ENCODE measurements at regions not wholly inside any gene's neighbourhood (a gene's known extent, or its start where the extent isn't known, plus 50 kb on each side); places are given as distances from the start of the nearest gene placed in this dataset.

GRCh38 chr14:26130690-26131089 is 467.1 kb downstream of the NOVA1 start:
- H3K4me2 ChIP-seq (ENCODE audit: insufficient read depth, low read length), result no peak overlapping the region
- ChIA-PET POLR2A (no interaction called here), CTCF (ENCODE audit: low intra/inter-chr PET ratio) (no interaction called here)
- no peaks in the 10 kb centered on the region for H3K27me3 ChIP-seq (ENCODE audit: control insufficient read depth in 2 of 2, insufficient read depth in 2 of 2, low read length in 2 of 2)
- DNase-seq (ENCODE audit: extremely low read depth in 1 of 4, low spot score in 3 of 4) (no peak), FAIRE-seq (no peak), ATAC-seq (no peak)
- in situ Hi-C loops (cut with MboI) (no loop called here), intact Hi-C loops (cut with micrococcal nuclease) (no loop called here)
- no peaks in the 10 kb centered on the region for H4K20me1 ChIP-seq (replicated peaks; ENCODE audit: control insufficient read depth, insufficient read depth, low read length)
- H3K4me1 ChIP-seq (replicated peaks in 1 of 2; ENCODE audit: control insufficient read depth in 2 of 2, insufficient read depth in 2 of 2, low read length in 2 of 2), result no peaks in the 10 kb centered on the region
- no peaks in the 10 kb centered on the region for H3K9me1 ChIP-seq (ENCODE audit: control insufficient read depth, insufficient read depth, low read length)
- TF ChIP-seq ARID2 (IDR thresholded peaks at IDR 0.05) (no peak), NCOA1 (IDR thresholded peaks at IDR 0.05; ENCODE audit: low read depth) (no peak), ZBTB8A (IDR thresholded peaks at IDR 0.05; ENCODE audit: partially characterized antibody) (no peak), ZNF354B (CRISPR knock-in tag; IDR thresholded peaks at IDR 0.05) (no peak), PHTF2 (CRISPR knock-in tag; IDR thresholded peaks at IDR 0.05) (no peak), CAMTA2 (CRISPR knock-in tag; conservative IDR thresholded peaks at IDR 0.05) (no peak), POLR2G (IDR thresholded peaks at IDR 0.05; ENCODE audit: low read depth, low read length) (no peak), ZNF830 (CRISPR knock-in tag; IDR thresholded peaks at IDR 0.05) (no peak), SIN3A (IDR thresholded peaks at IDR 0.05; ENCODE audit: borderline replicate concordance in 2 of 2, control insufficient read depth in 1 of 2, low read depth in 2 of 2, low read length in 2 of 2) (no peak), HDAC6 (IDR thresholded peaks at IDR 0.05; ENCODE audit: low read depth, low read length) (no peak), ZNF41 (CRISPR knock-in tag; conservative IDR thresholded peaks at IDR 0.05) (no peak), E2F1 (CRISPR knock-in tag; IDR thresholded peaks at IDR 0.05) (no peak), ATF7 (IDR thresholded peaks at IDR 0.05) (no peak), ZSCAN32 (CRISPR knock-in tag; IDR thresholded peaks at IDR 0.05) (no peak), ZBTB34 (CRISPR knock-in tag; IDR thresholded peaks at IDR 0.05) (no peak), ZNF444 (CRISPR knock-in tag; IDR thresholded peaks at IDR 0.05) (no peak), HDAC1 (IDR thresholded peaks at IDR 0.05) (no peak)
- TF ChIP-seq, protein P1, sequence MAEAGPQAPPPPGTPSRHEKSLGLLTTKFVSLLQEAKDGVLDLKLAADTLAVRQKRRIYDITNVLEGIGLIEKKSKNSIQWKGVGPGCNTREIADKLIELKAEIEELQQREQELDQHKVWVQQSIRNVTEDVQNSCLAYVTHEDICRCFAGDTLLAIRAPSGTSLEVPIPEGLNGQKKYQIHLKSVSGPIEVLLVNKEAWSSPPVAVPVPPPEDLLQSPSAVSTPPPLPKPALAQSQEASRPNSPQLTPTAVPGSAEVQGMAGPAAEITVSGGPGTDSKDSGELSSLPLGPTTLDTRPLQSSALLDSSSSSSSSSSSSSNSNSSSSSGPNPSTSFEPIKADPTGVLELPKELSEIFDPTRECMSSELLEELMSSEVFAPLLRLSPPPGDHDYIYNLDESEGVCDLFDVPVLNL (CRISPR knock-in tag; IDR thresholded peaks at IDR 0.05; ENCODE audit: low read depth), result no peak
- no peak overlapping the region for H3K9ac ChIP-seq (ENCODE audit: insufficient read depth in 1 of 2, low read depth in 2 of 2, low read length in 2 of 2)
- no peak overlapping the region for H3K4me3 ChIP-seq
- H3K79me2 ChIP-seq (ENCODE audit: control insufficient read depth, insufficient read depth, low read length), result no peaks in the 10 kb centered on the region
- no peak overlapping the region for H2AFZ ChIP-seq (ENCODE audit: low read depth, low read length)
- H3K27ac ChIP-seq (ENCODE audit: extremely low read depth, low read depth, low read length), result no peak overlapping the region
- 0% methylated on average over 1 of the region's 1 CpG for WGBS (ENCODE audit: insufficient coverage, low coverage, missing lambda C conversion rate)
- no peaks in the 10 kb centered on the region for H3K36me3 ChIP-seq (ENCODE audit: control insufficient read depth, insufficient read depth, low read length)
- no TSS peak for BruUV-seq (replicated peaks)
- no peaks in the 10 kb centered on the region for H3K9me3 ChIP-seq (replicated peaks; ENCODE audit: control insufficient read depth, insufficient read depth, low read depth, low read length)

Measured in K562 (cell line).